ENCODE measurements at regions not wholly inside any gene's neighbourhood (a gene's known extent, or its start where the extent isn't known, plus 50 kb on each side); places are given as distances from the start of the nearest gene placed in this dataset.

GRCh38 chr14:42554091-42554490 is 947.4 kb downstream of the LRFN5 start:
- 87 to 95% (median 90%) methylated on average over 2 of the region's 2 CpGs for WGBS, 3 donors
- Histone ChIP-seq H3K9me3 (ENCODE audit: control insufficient read depth in 2 of 2, insufficient read depth in 1 of 2, low read depth in 1 of 2, low read length in 1 of 2) (peaks cover 0 to 2% of the 10 kb centered on the region in 2 donors), H3K36me3 (ENCODE audit: control insufficient read depth in 3 of 3, insufficient read depth in 2 of 3, low read depth in 1 of 3, low read length in 3 of 3) (no peaks in the 10 kb centered on the region), H3K27me3 (ENCODE audit: control insufficient read depth in 3 of 3, insufficient read depth in 3 of 3, low read length in 3 of 3) (no peaks in the 10 kb centered on the region), H3K4me1 (ENCODE audit: control insufficient read depth in 3 of 3, insufficient read depth in 2 of 3, low read depth in 1 of 3, low read length in 2 of 3) (no peaks in the 10 kb centered on the region), H3K27ac (ENCODE audit: low read depth in 1 of 3, low read length in 2 of 3) (no peak overlapping the region), H3K4me3 (ENCODE audit: low read depth in 1 of 3, low read length in 3 of 3) (no peak overlapping the region)
- FAIRE-seq (no peak), DNase-seq (no peak)

GRCh38 chr14:42550310-42550709 is 943.6 kb downstream of the LRFN5 start:
- H3K27me3 ChIP-seq (ENCODE audit: control insufficient read depth in 3 of 3, insufficient read depth in 3 of 3, low read length in 3 of 3) = no peaks in the 10 kb centered on the region
- H3K27ac ChIP-seq (ENCODE audit: low read depth in 1 of 3, low read length in 2 of 3) = no peak overlapping the region
- H3K4me3 ChIP-seq (ENCODE audit: low read depth in 1 of 3, low read length in 3 of 3) = no peak overlapping the region
- H3K4me1 ChIP-seq (ENCODE audit: control insufficient read depth in 3 of 3, insufficient read depth in 2 of 3, low read depth in 1 of 3, low read length in 2 of 3) = no peaks in the 10 kb centered on the region
- peaks cover 0 to 2% of the 10 kb centered on the region in 2 donors for H3K9me3 ChIP-seq (ENCODE audit: control insufficient read depth in 2 of 2, insufficient read depth in 1 of 2, low read depth in 1 of 2, low read length in 1 of 2)
- DNase-seq (no peak), FAIRE-seq (no peak)
- H3K36me3 ChIP-seq (ENCODE audit: control insufficient read depth in 3 of 3, insufficient read depth in 2 of 3, low read depth in 1 of 3, low read length in 3 of 3) = no peaks in the 10 kb centered on the region

- H3K4me1 ChIP-seq (ENCODE audit: control insufficient read depth in 3 of 3, insufficient read depth in 2 of 3, low read depth in 1 of 3, low read length in 2 of 3) = no peaks in the 10 kb centered on the region
- no peaks in the 10 kb centered on the region for H3K36me3 ChIP-seq (ENCODE audit: control insufficient read depth in 3 of 3, insufficient read depth in 2 of 3, low read depth in 1 of 3, low read length in 3 of 3)
- H3K4me3 ChIP-seq (ENCODE audit: low read depth in 1 of 3, low read length in 3 of 3) = no peak overlapping the region
- DNase-seq (no peak), FAIRE-seq (no peak)
- no peak overlapping the region for H3K27ac ChIP-seq (ENCODE audit: low read depth in 1 of 3, low read length in 2 of 3)
- H3K27me3 ChIP-seq (ENCODE audit: control insufficient read depth in 3 of 3, insufficient read depth in 3 of 3, low read length in 3 of 3) = no peaks in the 10 kb centered on the region
- H3K9me3 ChIP-seq (ENCODE audit: control insufficient read depth in 2 of 2, insufficient read depth in 1 of 2, low read depth in 1 of 2, low read length in 1 of 2) = no peaks in the 10 kb centered on the region
These were observed 941.7 kb downstream of the LRFN5 start for GRCh38 chr14:42548349-42548748.

- Histone ChIP-seq H3K4me1 (ENCODE audit: control insufficient read depth in 3 of 3, insufficient read depth in 2 of 3, low read depth in 1 of 3, low read length in 2 of 3) (no peaks in the 10 kb centered on the region), H3K36me3 (ENCODE audit: control insufficient read depth in 3 of 3, insufficient read depth in 2 of 3, low read depth in 1 of 3, low read length in 3 of 3) (no peaks in the 10 kb centered on the region), H3K9me3 (ENCODE audit: control insufficient read depth in 2 of 2, insufficient read depth in 1 of 2, low read depth in 1 of 2, low read length in 1 of 2) (no peaks in the 10 kb centered on the region), H3K4me3 (ENCODE audit: low read depth in 1 of 3, low read length in 3 of 3) (no peak overlapping the region), H3K27ac (ENCODE audit: low read depth in 1 of 3, low read length in 2 of 3) (no peak overlapping the region), H3K27me3 (ENCODE audit: control insufficient read depth in 3 of 3, insufficient read depth in 3 of 3, low read length in 3 of 3) (no peaks in the 10 kb centered on the region)
- 43 to 78% (median 69%) methylated on average over 2 of the region's 2 CpGs for WGBS, 3 donors
- DNase-seq = no peak
- no peak for FAIRE-seq
These were observed 939.0 kb downstream of the LRFN5 start for GRCh38 chr14:42545636-42546035.

GRCh38 chr14:42541535-42542001 is 934.9 kb downstream of the LRFN5 start:
- Histone ChIP-seq H3K27ac (ENCODE audit: low read depth in 1 of 3, low read length in 2 of 3) (no peak overlapping the region), H3K4me1 (ENCODE audit: control insufficient read depth in 3 of 3, insufficient read depth in 2 of 3, low read depth in 1 of 3, low read length in 2 of 3) (no peaks in the 10 kb centered on the region), H3K27me3 (ENCODE audit: control insufficient read depth in 3 of 3, insufficient read depth in 3 of 3, low read length in 3 of 3) (no peaks in the 10 kb centered on the region), H3K4me3 (ENCODE audit: low read depth in 1 of 3, low read length in 3 of 3) (no peak overlapping the region), H3K36me3 (ENCODE audit: control insufficient read depth in 3 of 3, insufficient read depth in 2 of 3, low read depth in 1 of 3, low read length in 3 of 3) (no peaks in the 10 kb centered on the region), H3K9me3 (ENCODE audit: control insufficient read depth in 2 of 2, insufficient read depth in 1 of 2, low read depth in 1 of 2, low read length in 1 of 2) (no peaks in the 10 kb centered on the region)
- WGBS, 3 donors = 64 to 81% (median 76%) methylated on average over 3 of the region's 3 CpGs
- FAIRE-seq (no peak), DNase-seq (no peak)

GRCh38 chr14:42535397-42535796 is 928.7 kb downstream of the LRFN5 start:
- WGBS, 3 donors = 76 to 83% (median 79%) methylated on average over 10 of the region's 10 CpGs

GRCh38 chr14:42533476-42533875 is 926.8 kb downstream of the LRFN5 start:
- no peaks in the 10 kb centered on the region for H3K9me3 ChIP-seq (ENCODE audit: control insufficient read depth in 2 of 2, insufficient read depth in 1 of 2, low read depth in 1 of 2, low read length in 1 of 2)
- DNase-seq = no peak
- WGBS, 3 donors = 54 to 82% (median 64%) methylated on average over 1 of the region's 1 CpG
- H3K36me3 ChIP-seq (ENCODE audit: control insufficient read depth in 3 of 3, insufficient read depth in 2 of 3, low read depth in 1 of 3, low read length in 3 of 3) = no peaks in the 10 kb centered on the region
- no peak overlapping the region for H3K27ac ChIP-seq (ENCODE audit: low read depth in 1 of 3, low read length in 2 of 3)
- no peaks in the 10 kb centered on the region for H3K4me1 ChIP-seq (ENCODE audit: control insufficient read depth in 3 of 3, insufficient read depth in 2 of 3, low read depth in 1 of 3, low read length in 2 of 3)
- FAIRE-seq = no peak
- no peaks in the 10 kb centered on the region for H3K27me3 ChIP-seq (ENCODE audit: control insufficient read depth in 3 of 3, insufficient read depth in 3 of 3, low read length in 3 of 3)
- no peak overlapping the region for H3K4me3 ChIP-seq (ENCODE audit: low read depth in 1 of 3, low read length in 3 of 3)

More at GRCh38 chr14:42535397-42535796, 928.7 kb downstream of the LRFN5 start:
- Histone ChIP-seq H3K27me3 (ENCODE audit: control insufficient read depth in 3 of 3, insufficient read depth in 3 of 3, low read length in 3 of 3) (no peaks in the 10 kb centered on the region), H3K4me1 (ENCODE audit: control insufficient read depth in 3 of 3, insufficient read depth in 2 of 3, low read depth in 1 of 3, low read length in 2 of 3) (no peaks in the 10 kb centered on the region), H3K9me3 (ENCODE audit: control insufficient read depth in 2 of 2, insufficient read depth in 1 of 2, low read depth in 1 of 2, low read length in 1 of 2) (no peaks in the 10 kb centered on the region), H3K36me3 (ENCODE audit: control insufficient read depth in 3 of 3, insufficient read depth in 2 of 3, low read depth in 1 of 3, low read length in 3 of 3) (no peaks in the 10 kb centered on the region), H3K4me3 (ENCODE audit: low read depth in 1 of 3, low read length in 3 of 3) (no peak overlapping the region), H3K27ac (ENCODE audit: low read depth in 1 of 3, low read length in 2 of 3) (no peak overlapping the region)
- no peak for FAIRE-seq
- no peak for DNase-seq

GRCh38 chr14:42532194-42532593 is 925.5 kb downstream of the LRFN5 start:
- no peak for FAIRE-seq
- WGBS, 3 donors = 76 to 86% (median 83%) methylated on average over 2 of the region's 2 CpGs
- H3K4me3 ChIP-seq (ENCODE audit: low read depth in 1 of 3, low read length in 3 of 3) = no peak overlapping the region

GRCh38 chr14:42527141-42527540 is 920.5 kb downstream of the LRFN5 start:
- H3K27ac ChIP-seq (ENCODE audit: low read depth in 1 of 3, low read length in 2 of 3) = no peak overlapping the region
- FAIRE-seq (no peak), DNase-seq (no peak)
- H3K36me3 ChIP-seq (ENCODE audit: control insufficient read depth in 3 of 3, insufficient read depth in 2 of 3, low read depth in 1 of 3, low read length in 3 of 3) = no peaks in the 10 kb centered on the region
- H3K9me3 ChIP-seq (ENCODE audit: control insufficient read depth in 2 of 2, insufficient read depth in 1 of 2, low read depth in 1 of 2, low read length in 1 of 2) = no peaks in the 10 kb centered on the region
- WGBS, 3 donors = 59 to 78% (median 70%) methylated on average over 2 of the region's 2 CpGs
- H3K27me3 ChIP-seq (ENCODE audit: control insufficient read depth in 3 of 3, insufficient read depth in 3 of 3, low read length in 3 of 3) = no peaks in the 10 kb centered on the region
- H3K4me3 ChIP-seq (ENCODE audit: low read depth in 1 of 3, low read length in 3 of 3) = no peak overlapping the region
- H3K4me1 ChIP-seq (ENCODE audit: control insufficient read depth in 3 of 3, insufficient read depth in 2 of 3, low read depth in 1 of 3, low read length in 2 of 3) = no peaks in the 10 kb centered on the region

More at GRCh38 chr14:42532194-42532593, 925.5 kb downstream of the LRFN5 start:
- no peaks in the 10 kb centered on the region for H3K27me3 ChIP-seq (ENCODE audit: control insufficient read depth in 3 of 3, insufficient read depth in 3 of 3, low read length in 3 of 3)
- H3K36me3 ChIP-seq (ENCODE audit: control insufficient read depth in 3 of 3, insufficient read depth in 2 of 3, low read depth in 1 of 3, low read length in 3 of 3) = no peaks in the 10 kb centered on the region
- no peak for DNase-seq
- no peaks in the 10 kb centered on the region for H3K9me3 ChIP-seq (ENCODE audit: control insufficient read depth in 2 of 2, insufficient read depth in 1 of 2, low read depth in 1 of 2, low read length in 1 of 2)
- no peaks in the 10 kb centered on the region for H3K4me1 ChIP-seq (ENCODE audit: control insufficient read depth in 3 of 3, insufficient read depth in 2 of 3, low read depth in 1 of 3, low read length in 2 of 3)
- H3K27ac ChIP-seq (ENCODE audit: low read depth in 1 of 3, low read length in 2 of 3) = no peak overlapping the region

Measured in small intestine (tissue), 7 donors.